ENCODE measurements at regions not wholly inside any gene's neighbourhood (a gene's known extent, or its start where the extent isn't known, plus 50 kb on each side); places are given as distances from the start of the nearest gene placed in this dataset.

- H3K4me3 ChIP-seq: no peak overlapping the region
- no peaks in the 10 kb centered on the region for H3K27me3 ChIP-seq (replicated peaks; ENCODE audit: insufficient read depth)
- no peak overlapping the region for H3K9ac ChIP-seq
- H3K4me1 ChIP-seq (ENCODE audit: insufficient read depth): peaks cover 20% of the 10 kb centered on the region
- DNase-seq: peak; percentile 82
- peak overlapping the region; percentile 23 for H3K4me2 ChIP-seq (ENCODE audit: unreplicated experiment)
- 2 to 3% methylated on average over 5 of the region's 5 CpGs for WGBS, 2 experiments (ENCODE audit: low coverage in 1 of 2, low lambda C conversion rate in 2 of 2, missing lambda C conversion rate in 2 of 2)
- in situ Hi-C loops (cut with MboI): no loop called here
- H4K20me1 ChIP-seq (ENCODE audit: insufficient read depth): no peaks in the 10 kb centered on the region
- no peaks in the 10 kb centered on the region for H3K36me3 ChIP-seq (ENCODE audit: low read depth)
- no peaks in the 10 kb centered on the region for H3K9me3 ChIP-seq (ENCODE audit: low read depth)
- no peak overlapping the region for H3K27ac ChIP-seq
- 0 out of 2 replicates have a peak, but pooled peaks cover 4% of the 10 kb centered on the region for H3F3A ChIP-seq (ENCODE audit: insufficient read depth)
- TF ChIP-seq EZH2phosphoT487 (IDR thresholded peaks at IDR 0.05; ENCODE audit: insufficient read depth, low read depth): no peak
- no peak for TF ChIP-seq EZH2 (IDR thresholded peaks at IDR 0.05; ENCODE audit: insufficient read depth, poor library complexity, severe bottlenecking)
- no peaks in the 10 kb centered on the region for H3K9me2 ChIP-seq (ENCODE audit: insufficient read depth)
- H3K79me2 ChIP-seq (ENCODE audit: insufficient read depth): no peaks in the 10 kb centered on the region
- H2AFZ ChIP-seq: no peak overlapping the region
These were observed 725.2 kb upstream of the SLITRK1 start for GRCh38 chr13:84607261-84608013.

GRCh38 chr13:84606616-84607015 lies 724.3 kb upstream of the SLITRK1 start:
- Histone ChIP-seq H3K27me3 (replicated peaks; ENCODE audit: insufficient read depth) (no peaks in the 10 kb centered on the region), H3K4me2 (ENCODE audit: unreplicated experiment) (no peak overlapping the region), H3K4me1 (ENCODE audit: insufficient read depth) (peaks cover 20% of the 10 kb centered on the region), H4K20me1 (ENCODE audit: insufficient read depth) (no peaks in the 10 kb centered on the region), H3K79me2 (ENCODE audit: insufficient read depth) (no peaks in the 10 kb centered on the region), H2AFZ (no peak overlapping the region), H3K9me3 (ENCODE audit: low read depth) (no peaks in the 10 kb centered on the region), H3F3A (ENCODE audit: insufficient read depth) (0 out of 2 replicates have a peak, but pooled peaks cover 4% of the 10 kb centered on the region), H3K27ac (no peak overlapping the region), H3K9ac (no peak overlapping the region), H3K9me2 (ENCODE audit: insufficient read depth) (no peaks in the 10 kb centered on the region), H3K4me3 (no peak overlapping the region), H3K36me3 (ENCODE audit: low read depth) (no peaks in the 10 kb centered on the region)
- DNase-seq: peak; percentile 1
- in situ Hi-C loops (cut with MboI): no loop called here
- TF ChIP-seq EZH2phosphoT487 (IDR thresholded peaks at IDR 0.05; ENCODE audit: insufficient read depth, low read depth) (no peak), EZH2 (IDR thresholded peaks at IDR 0.05; ENCODE audit: insufficient read depth, poor library complexity, severe bottlenecking) (no peak)

- no peaks in the 10 kb centered on the region for H3K9me2 ChIP-seq (ENCODE audit: insufficient read depth)
- 0 out of 2 replicates have a peak, but pooled peaks cover 4% of the 10 kb centered on the region for H3F3A ChIP-seq (ENCODE audit: insufficient read depth)
- no peaks in the 10 kb centered on the region for H3K9me3 ChIP-seq (ENCODE audit: low read depth)
- H3K27me3 ChIP-seq (replicated peaks; ENCODE audit: insufficient read depth): no peaks in the 10 kb centered on the region
- H4K20me1 ChIP-seq (ENCODE audit: insufficient read depth): no peaks in the 10 kb centered on the region
- 56 to 62% methylated on average over 3 of the region's 3 CpGs for WGBS, 2 experiments (ENCODE audit: low coverage in 1 of 2, low lambda C conversion rate in 2 of 2, missing lambda C conversion rate in 2 of 2)
- H2AFZ ChIP-seq: no peak overlapping the region
- no peaks in the 10 kb centered on the region for H3K79me2 ChIP-seq (ENCODE audit: insufficient read depth)
- TF ChIP-seq EZH2 (IDR thresholded peaks at IDR 0.05; ENCODE audit: insufficient read depth, poor library complexity, severe bottlenecking) (no peak), EZH2phosphoT487 (IDR thresholded peaks at IDR 0.05; ENCODE audit: insufficient read depth, low read depth) (no peak)
- H3K4me2 ChIP-seq (ENCODE audit: unreplicated experiment): no peak overlapping the region
- DNase-seq: no peak
- no peak overlapping the region for H3K9ac ChIP-seq
- no peak overlapping the region for H3K27ac ChIP-seq
- H3K36me3 ChIP-seq (ENCODE audit: low read depth): no peaks in the 10 kb centered on the region
- no peak overlapping the region for H3K4me3 ChIP-seq
- peaks cover 20% of the 10 kb centered on the region for H3K4me1 ChIP-seq (ENCODE audit: insufficient read depth)
- in situ Hi-C loops (cut with MboI): no loop called here
These were observed 723.7 kb upstream of the SLITRK1 start for GRCh38 chr13:84605927-84606326.

GRCh38 chr13:84591444-84591843 lies 709.2 kb upstream of the SLITRK1 start:
- no peaks in the 10 kb centered on the region for H3K9me3 ChIP-seq (ENCODE audit: low read depth)
- H3K79me2 ChIP-seq (ENCODE audit: insufficient read depth): no peaks in the 10 kb centered on the region
- H4K20me1 ChIP-seq (ENCODE audit: insufficient read depth): no peaks in the 10 kb centered on the region
- DNase-seq: no peak
- in situ Hi-C loops (cut with MboI): no loop called here
- H3K4me3 ChIP-seq: no peak overlapping the region
- H2AFZ ChIP-seq: no peak overlapping the region
- H3K9ac ChIP-seq: no peak overlapping the region
- no peak overlapping the region for H3K27ac ChIP-seq
- WGBS, 2 experiments (ENCODE audit: low coverage in 1 of 2, low lambda C conversion rate in 2 of 2, missing lambda C conversion rate in 2 of 2): 8 to 16% methylated on average over 2 of the region's 2 CpGs
- TF ChIP-seq EZH2 (IDR thresholded peaks at IDR 0.05; ENCODE audit: insufficient read depth, poor library complexity, severe bottlenecking) (no peak), EZH2phosphoT487 (IDR thresholded peaks at IDR 0.05; ENCODE audit: insufficient read depth, low read depth) (no peak)
- H3K4me2 ChIP-seq (ENCODE audit: unreplicated experiment): no peak overlapping the region
- no peaks in the 10 kb centered on the region for H3K4me1 ChIP-seq (ENCODE audit: insufficient read depth)
- no peaks in the 10 kb centered on the region for H3K27me3 ChIP-seq (replicated peaks; ENCODE audit: insufficient read depth)
- no peaks in the 10 kb centered on the region for H3F3A ChIP-seq (ENCODE audit: insufficient read depth)
- no peaks in the 10 kb centered on the region for H3K9me2 ChIP-seq (ENCODE audit: insufficient read depth)
- H3K36me3 ChIP-seq (ENCODE audit: low read depth): no peaks in the 10 kb centered on the region
